ENCODE measurements at regions not wholly inside any gene's neighbourhood (a gene's known extent, or its start where the extent isn't known, plus 50 kb on each side); places are given as distances from the start of the nearest gene placed in this dataset.

GRCh38 chr16:76210157-76210556 lies 67.0 kb upstream of the CNTNAP4 start:
- no peaks in the 10 kb centered on the region for H3K27me3 ChIP-seq (replicated peaks; ENCODE audit: control insufficient read depth, insufficient read depth, low read length)
- DNase-seq (ENCODE audit: extremely low read depth, insufficient read length), result no peak
- no peak overlapping the region for H3K4me3 ChIP-seq (replicated peaks; ENCODE audit: low read depth, low read length)
- no peak for TF ChIP-seq CTCF (IDR thresholded peaks at IDR 0.05; ENCODE audit: insufficient read depth, low read length, poor library complexity, severe bottlenecking)
- no peaks in the 10 kb centered on the region for H3K36me3 ChIP-seq (ENCODE audit: control insufficient read depth, insufficient read depth, low read length)

- no peak for DNase-seq (ENCODE audit: extremely low read depth, insufficient read length)
- Histone ChIP-seq H3K4me3 (replicated peaks; ENCODE audit: low read depth, low read length) (no peak overlapping the region), H3K27me3 (replicated peaks; ENCODE audit: control insufficient read depth, insufficient read depth, low read length) (no peaks in the 10 kb centered on the region), H3K36me3 (ENCODE audit: control insufficient read depth, insufficient read depth, low read length) (no peaks in the 10 kb centered on the region)
- TF ChIP-seq CTCF (IDR thresholded peaks at IDR 0.05; ENCODE audit: insufficient read depth, low read length, poor library complexity, severe bottlenecking), result no peak
Observed at GRCh38 chr16:76213860-76214259, 63.3 kb upstream of the CNTNAP4 start.

- no peak for TF ChIP-seq CTCF (IDR thresholded peaks at IDR 0.05; ENCODE audit: insufficient read depth, low read length, poor library complexity, severe bottlenecking)
- Histone ChIP-seq H3K36me3 (ENCODE audit: control insufficient read depth, insufficient read depth, low read length) (no peaks in the 10 kb centered on the region), H3K4me3 (replicated peaks; ENCODE audit: low read depth, low read length) (no peak overlapping the region), H3K27me3 (replicated peaks; ENCODE audit: control insufficient read depth, insufficient read depth, low read length) (no peaks in the 10 kb centered on the region)
- no peak for DNase-seq (ENCODE audit: extremely low read depth, insufficient read length)
Observed at GRCh38 chr16:76214856-76215255, 62.3 kb upstream of the CNTNAP4 start.

- no peak for TF ChIP-seq CTCF (IDR thresholded peaks at IDR 0.05; ENCODE audit: insufficient read depth, low read length, poor library complexity, severe bottlenecking)
- Histone ChIP-seq H3K36me3 (ENCODE audit: control insufficient read depth, insufficient read depth, low read length) (no peaks in the 10 kb centered on the region), H3K27me3 (replicated peaks; ENCODE audit: control insufficient read depth, insufficient read depth, low read length) (no peaks in the 10 kb centered on the region), H3K4me3 (replicated peaks; ENCODE audit: low read depth, low read length) (no peak overlapping the region)
- no peak for DNase-seq (ENCODE audit: extremely low read depth, insufficient read length)
Observed at GRCh38 chr16:76222087-76222486, 55.1 kb upstream of the CNTNAP4 start.

GRCh38 chr16:76222853-76223252 lies 54.3 kb upstream of the CNTNAP4 start:
- DNase-seq (ENCODE audit: extremely low read depth, insufficient read length), result no peak
- no peak for TF ChIP-seq CTCF (IDR thresholded peaks at IDR 0.05; ENCODE audit: insufficient read depth, low read length, poor library complexity, severe bottlenecking)
- no peak overlapping the region for H3K4me3 ChIP-seq (replicated peaks; ENCODE audit: low read depth, low read length)
- no peaks in the 10 kb centered on the region for H3K27me3 ChIP-seq (replicated peaks; ENCODE audit: control insufficient read depth, insufficient read depth, low read length)
- H3K36me3 ChIP-seq (ENCODE audit: control insufficient read depth, insufficient read depth, low read length), result no peaks in the 10 kb centered on the region

- no peak for DNase-seq (ENCODE audit: extremely low read depth, insufficient read length)
- no peaks in the 10 kb centered on the region for H3K27me3 ChIP-seq (replicated peaks; ENCODE audit: control insufficient read depth, insufficient read depth, low read length)
- no peak overlapping the region for H3K4me3 ChIP-seq (replicated peaks; ENCODE audit: low read depth, low read length)
- H3K36me3 ChIP-seq (ENCODE audit: control insufficient read depth, insufficient read depth, low read length), result no peaks in the 10 kb centered on the region
- no peak for TF ChIP-seq CTCF (IDR thresholded peaks at IDR 0.05; ENCODE audit: insufficient read depth, low read length, poor library complexity, severe bottlenecking)
Observed at GRCh38 chr16:76226011-76226410, 51.2 kb upstream of the CNTNAP4 start.

Data from GM06990 (cell line).